ENCODE measurements at regions not wholly inside any gene's neighbourhood (a gene's known extent, or its start where the extent isn't known, plus 50 kb on each side); places are given as distances from the start of the nearest gene placed in this dataset.

- TF ChIP-seq CTCF (conservative IDR thresholded peaks at IDR 0.05; ENCODE audit: low read depth, low read length) = no peak
- DNase-seq (ENCODE audit: low read depth) = peak; percentile 50
- no peak overlapping the region for H3K4me3 ChIP-seq (ENCODE audit: low read length)
Observed at GRCh38 chr5:166648736-166649135, 1642.7 kb upstream of the WWC1 start.

GRCh38 chr5:166649676-166650075, 1641.8 kb upstream of the WWC1 start:
- H3K4me3 ChIP-seq (ENCODE audit: low read length) = no peak overlapping the region
- no peak for DNase-seq (ENCODE audit: low read depth)
- no peak for TF ChIP-seq CTCF (conservative IDR thresholded peaks at IDR 0.05; ENCODE audit: low read depth, low read length)

- no peak for DNase-seq (ENCODE audit: low read depth)
- H3K4me3 ChIP-seq (ENCODE audit: low read length) = no peak overlapping the region
- no peak for TF ChIP-seq CTCF (conservative IDR thresholded peaks at IDR 0.05; ENCODE audit: low read depth, low read length)
Observed at GRCh38 chr5:166651234-166651633, 1640.2 kb upstream of the WWC1 start.

GRCh38 chr5:166671811-166672210, 1619.6 kb upstream of the WWC1 start:
- TF ChIP-seq CTCF (conservative IDR thresholded peaks at IDR 0.05; ENCODE audit: low read depth, low read length) = no peak
- no peak overlapping the region for H3K4me3 ChIP-seq (ENCODE audit: low read length)
- no peak for DNase-seq (ENCODE audit: low read depth)

- DNase-seq (ENCODE audit: low read depth) = no peak
- no peak for TF ChIP-seq CTCF (conservative IDR thresholded peaks at IDR 0.05; ENCODE audit: low read depth, low read length)
- H3K4me3 ChIP-seq (ENCODE audit: low read length) = no peak overlapping the region
Observed at GRCh38 chr5:166672431-166672830, 1619.0 kb upstream of the WWC1 start.

- H3K4me3 ChIP-seq (ENCODE audit: low read length) = no peak overlapping the region
- TF ChIP-seq CTCF (conservative IDR thresholded peaks at IDR 0.05; ENCODE audit: low read depth, low read length) = no peak
- no peak for DNase-seq (ENCODE audit: low read depth)
Observed at GRCh38 chr5:166677891-166678290, 1613.6 kb upstream of the WWC1 start.

GRCh38 chr5:166679331-166679730, 1612.1 kb upstream of the WWC1 start:
- DNase-seq (ENCODE audit: low read depth) = no peak
- no peak for TF ChIP-seq CTCF (conservative IDR thresholded peaks at IDR 0.05; ENCODE audit: low read depth, low read length)
- H3K4me3 ChIP-seq (ENCODE audit: low read length) = no peak overlapping the region
